Progenitor cell of endocrine pancreas (in vitro differentiated cells): ENCODE measurements at regions not wholly inside any gene's neighbourhood (a gene's known extent, or its start where the extent isn't known, plus 50 kb on each side); places are given as distances from the start of the nearest gene placed in this dataset.

Source experiments
- DNase-seq: peaks from one replicate; pipeline ENCODE4 v3.0.0; 2021; ENCODE audit warnings: low spot score; ENCODE audit not compliant: unreplicated experiment
- H3K27ac Mint-ChIP-seq: 2 replicates; pipeline ENCODE4 v1.8.0; 2021; ENCODE audit warnings: mild to moderate bottlenecking, moderate library complexity, mixed read lengths
- H3K27me3 Mint-ChIP-seq: 2 replicates; pipeline ENCODE4 v1.8.0; 2021; ENCODE audit warnings: mixed read lengths
- H3K36me3 Mint-ChIP-seq: 2 replicates; pipeline ENCODE4 v1.8.0; 2022; ENCODE audit warnings: mixed read lengths; ENCODE audit not compliant: insufficient read depth
- H3K4me1 Mint-ChIP-seq: 2 replicates; pipeline ENCODE4 v1.8.0; 2021; ENCODE audit warnings: low read depth, mixed read lengths
- H3K4me3 Mint-ChIP-seq: 2 replicates; pipeline ENCODE4 v1.8.0; 2021; ENCODE audit warnings: low read depth, mild to moderate bottlenecking, moderate library complexity, mixed read lengths
- H3K9me3 Mint-ChIP-seq: 2 replicates; pipeline ENCODE4 v1.8.0; 2021; ENCODE audit warnings: low read depth, mixed read lengths
- TF ChIP-seq, protein P1 (sequence below): fragments of 200-600 bp; sonication (generic); IDR thresholded peaks from one replicate; pipeline ENCODE4 v1.5.0; 2021; ENCODE audit warnings: antibody characterized with exemption, mild to moderate bottlenecking; ENCODE audit not compliant: unreplicated experiment

DNA sequence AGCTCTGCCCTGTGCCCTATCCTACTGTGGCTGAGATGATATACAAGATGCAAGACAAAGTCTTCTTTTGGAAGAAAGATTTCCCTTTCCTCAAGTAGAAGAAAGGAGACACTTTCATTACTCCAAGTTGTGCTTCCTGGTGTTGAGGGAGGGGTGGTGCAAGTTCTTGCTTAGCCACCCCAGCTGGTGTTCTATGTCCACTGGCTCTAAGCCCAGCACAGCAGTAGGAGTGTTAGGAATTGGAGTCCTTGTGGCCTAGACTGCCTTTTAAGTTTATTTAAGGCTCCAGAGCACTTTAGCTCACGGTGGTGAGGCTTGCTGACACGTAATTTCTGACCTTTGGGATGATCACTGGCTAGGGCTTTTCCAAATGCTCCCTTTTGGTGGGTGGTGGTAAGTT is 109.7 kb downstream of the KIF2B start:
- no peak overlapping the region for H3K4me3 Mint-ChIP-seq
- no peak overlapping the region for H3K27ac Mint-ChIP-seq
- H3K36me3 Mint-ChIP-seq = no peaks in the 10 kb centered on the region
- peaks cover 4% of the 10 kb centered on the region for H3K9me3 Mint-ChIP-seq
- no peaks in the 10 kb centered on the region for H3K27me3 Mint-ChIP-seq
- TF ChIP-seq, protein P1, sequence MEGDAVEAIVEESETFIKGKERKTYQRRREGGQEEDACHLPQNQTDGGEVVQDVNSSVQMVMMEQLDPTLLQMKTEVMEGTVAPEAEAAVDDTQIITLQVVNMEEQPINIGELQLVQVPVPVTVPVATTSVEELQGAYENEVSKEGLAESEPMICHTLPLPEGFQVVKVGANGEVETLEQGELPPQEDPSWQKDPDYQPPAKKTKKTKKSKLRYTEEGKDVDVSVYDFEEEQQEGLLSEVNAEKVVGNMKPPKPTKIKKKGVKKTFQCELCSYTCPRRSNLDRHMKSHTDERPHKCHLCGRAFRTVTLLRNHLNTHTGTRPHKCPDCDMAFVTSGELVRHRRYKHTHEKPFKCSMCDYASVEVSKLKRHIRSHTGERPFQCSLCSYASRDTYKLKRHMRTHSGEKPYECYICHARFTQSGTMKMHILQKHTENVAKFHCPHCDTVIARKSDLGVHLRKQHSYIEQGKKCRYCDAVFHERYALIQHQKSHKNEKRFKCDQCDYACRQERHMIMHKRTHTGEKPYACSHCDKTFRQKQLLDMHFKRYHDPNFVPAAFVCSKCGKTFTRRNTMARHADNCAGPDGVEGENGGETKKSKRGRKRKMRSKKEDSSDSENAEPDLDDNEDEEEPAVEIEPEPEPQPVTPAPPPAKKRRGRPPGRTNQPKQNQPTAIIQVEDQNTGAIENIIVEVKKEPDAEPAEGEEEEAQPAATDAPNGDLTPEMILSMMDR = no peak
- no peaks in the 10 kb centered on the region for H3K4me1 Mint-ChIP-seq
- DNase-seq = no peak

DNA sequence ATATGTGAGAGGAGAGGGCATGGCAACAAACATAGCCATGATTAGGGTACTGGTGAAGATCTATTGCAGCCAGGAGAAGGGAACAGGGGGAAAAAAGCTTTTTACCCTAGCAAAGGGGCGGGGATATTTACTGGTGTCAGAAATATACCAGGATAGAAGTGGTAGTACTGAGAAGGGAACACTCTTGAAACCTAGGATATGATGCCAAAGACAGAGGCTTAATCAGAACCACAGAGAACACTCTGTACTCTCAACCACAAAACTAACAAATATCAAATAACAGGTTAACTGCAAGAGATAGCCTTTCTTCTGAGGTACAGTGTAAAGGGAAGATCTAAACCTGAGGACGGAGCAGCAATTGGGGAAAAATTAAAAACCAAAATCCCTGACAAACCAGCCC is 112.2 kb downstream of the KIF2B start:
- Mint-ChIP-seq H3K4me3 (no peak overlapping the region), H3K9me3 (no peaks in the 10 kb centered on the region), H3K36me3 (no peaks in the 10 kb centered on the region), H3K27ac (no peak overlapping the region), H3K27me3 (no peaks in the 10 kb centered on the region), H3K4me1 (no peaks in the 10 kb centered on the region)
- no peak for DNase-seq
- TF ChIP-seq, protein P1 = no peak

DNA sequence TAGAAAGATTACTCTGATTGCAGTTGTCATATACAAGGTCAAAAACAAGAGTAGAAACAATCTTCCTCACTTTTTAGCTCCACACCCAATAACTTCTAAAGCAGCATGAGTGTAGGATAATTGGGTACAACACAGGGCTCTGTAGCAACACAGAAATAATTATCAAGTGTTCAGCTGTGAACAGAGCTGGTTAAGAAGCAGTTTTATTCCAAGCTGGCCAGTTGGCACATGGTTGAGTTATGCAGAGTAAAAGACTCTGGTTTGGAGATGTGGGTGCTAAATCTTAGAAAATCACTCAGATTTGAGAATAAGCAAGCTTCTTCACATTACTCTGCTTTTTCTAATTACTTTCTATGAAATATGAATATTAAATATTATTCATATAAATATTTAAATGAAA is 118.5 kb downstream of the KIF2B start:
- H3K36me3 Mint-ChIP-seq = no peaks in the 10 kb centered on the region
- H3K4me1 Mint-ChIP-seq = no peaks in the 10 kb centered on the region
- TF ChIP-seq, protein P1 = no peak
- H3K4me3 Mint-ChIP-seq = no peak overlapping the region
- DNase-seq = no peak
- H3K27ac Mint-ChIP-seq = no peak overlapping the region
- H3K27me3 Mint-ChIP-seq = no peaks in the 10 kb centered on the region
- H3K9me3 Mint-ChIP-seq = no peaks in the 10 kb centered on the region

DNA sequence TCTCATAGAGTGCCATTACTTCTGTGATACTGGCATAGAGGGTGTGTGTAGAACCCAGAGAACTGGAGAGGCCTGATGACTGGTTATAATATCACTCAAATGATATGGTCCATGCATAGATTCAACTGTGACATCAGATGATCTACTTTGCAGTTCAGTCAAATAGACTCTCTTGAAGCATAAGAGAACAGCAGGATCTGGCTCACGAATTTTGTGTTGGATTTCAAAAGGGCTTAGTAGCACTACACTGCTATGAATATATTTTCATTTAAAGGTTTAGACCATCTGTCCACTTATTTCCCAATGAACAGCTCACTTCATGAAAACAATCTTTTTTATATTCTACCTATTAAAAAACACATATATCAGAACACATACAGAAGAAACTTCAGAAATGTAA is 119.7 kb downstream of the KIF2B start:
- Mint-ChIP-seq H3K27me3 (no peaks in the 10 kb centered on the region), H3K36me3 (no peaks in the 10 kb centered on the region), H3K9me3 (no peaks in the 10 kb centered on the region), H3K27ac (no peak overlapping the region), H3K4me1 (no peaks in the 10 kb centered on the region), H3K4me3 (no peak overlapping the region)
- DNase-seq = no peak
- TF ChIP-seq, protein P1 = no peak

DNA sequence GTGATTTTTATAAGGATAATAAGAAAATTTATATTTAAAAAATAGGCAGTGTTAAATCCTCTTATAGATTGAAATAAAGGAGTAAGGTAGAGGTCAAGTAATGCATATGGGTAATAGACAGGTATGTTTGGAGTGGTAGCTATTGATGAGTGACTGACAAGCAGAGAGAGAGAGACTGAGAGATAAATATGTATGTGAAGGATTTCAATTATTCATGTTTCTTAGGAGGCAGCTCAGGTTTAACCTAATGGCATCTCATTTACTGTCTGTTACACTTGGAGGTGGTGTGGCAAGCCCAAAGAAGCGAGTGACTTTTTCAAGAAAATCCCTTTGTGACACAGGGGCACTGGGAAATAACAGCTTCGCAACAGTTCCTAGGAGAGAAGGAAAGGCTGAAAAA is 120.2 kb downstream of the KIF2B start:
- no peaks in the 10 kb centered on the region for H3K9me3 Mint-ChIP-seq
- H3K27me3 Mint-ChIP-seq = no peaks in the 10 kb centered on the region
- TF ChIP-seq, protein P1 = no peak

More for the DNA sequence above, 120.2 kb downstream of the KIF2B start:
- no peaks in the 10 kb centered on the region for H3K36me3 Mint-ChIP-seq
- H3K27ac Mint-ChIP-seq = no peak overlapping the region
- DNase-seq = no peak
- no peak overlapping the region for H3K4me3 Mint-ChIP-seq
- H3K4me1 Mint-ChIP-seq = no peaks in the 10 kb centered on the region
